ENCODE measurements at regions not wholly inside any gene's neighbourhood (a gene's known extent, or its start where the extent isn't known, plus 50 kb on each side); places are given as distances from the start of the nearest gene placed in this dataset.

DNA sequence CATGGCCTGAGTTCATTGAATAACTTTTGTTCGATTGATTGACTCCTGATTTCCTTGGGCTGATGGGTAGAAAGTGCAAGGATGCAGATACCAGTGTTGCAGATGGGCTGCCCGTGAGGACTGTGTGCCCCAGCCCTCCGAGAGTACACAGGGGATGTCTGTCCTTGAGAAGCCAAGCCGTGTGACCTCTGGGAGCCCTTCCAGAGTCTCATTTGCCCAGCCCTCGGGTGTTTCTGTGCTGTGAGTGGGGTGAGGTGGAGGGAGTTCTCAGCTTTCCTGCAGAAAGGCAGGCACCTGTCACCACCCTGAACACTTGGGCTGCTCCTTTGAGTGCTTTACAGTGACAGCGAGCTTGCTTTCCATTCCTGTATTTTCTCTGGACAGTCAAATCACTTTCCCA, 96.4 kb upstream of the CACNA1E start:
- TF ChIP-seq CTCF (conservative IDR thresholded peaks at IDR 0.05) (no peak), ZFX (IDR thresholded peaks at IDR 0.05) (no peak)

Measured in C4-2B (cell line).